Stimulated activated CD8-positive, alpha-beta memory T cell treated with anti-CD3 and anti-CD28 coated beads, Interleukin-12 subunit alpha, Interleukin-12 subunit beta, amount 100 ng/mL, for 24 hours (primary cell): ENCODE measurements at regions not wholly inside any gene's neighbourhood (a gene's known extent, or its start where the extent isn't known, plus 50 kb on each side); places are given as distances from the start of the nearest gene placed in this dataset.
"Not testable (repeated sequence)": the region's sequence is repeated elsewhere in the genome, so short reads cannot be mapped to it uniquely, and the experiment has no call there.

Source experiments
- DNase-seq: peaks from one replicate; pipeline ENCODE4 v3.0.0-alpha.2; 2020; ENCODE audit errors: extremely low read depth

DNA sequence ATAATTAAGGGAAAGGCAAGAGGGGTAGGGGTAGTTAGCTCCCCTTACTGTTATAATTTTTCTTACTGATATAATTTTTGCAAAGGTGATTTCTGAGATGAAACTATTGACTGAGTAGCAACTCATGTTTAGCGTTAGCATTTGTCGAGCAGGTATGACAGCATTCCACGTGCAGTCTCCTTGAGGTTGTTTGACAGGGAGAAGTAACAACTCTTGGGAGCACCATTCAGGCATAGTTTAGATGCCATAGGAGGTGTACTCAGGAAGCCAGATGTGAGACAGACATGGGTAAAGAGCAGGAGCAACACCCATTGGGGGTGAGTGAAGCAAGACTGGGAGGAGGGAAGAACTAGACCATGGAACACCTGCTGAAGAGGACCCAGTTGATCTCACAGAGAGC lies 96.6 kb upstream of the KLF6 start:
- no peak for DNase-seq

- no peak for DNase-seq
Observed at GRCh38 chr10:3879073-3879472, 94.1 kb upstream of the KLF6 start.

- DNase-seq: no peak
Observed at GRCh38 chr10:3877211-3878000, 92.4 kb upstream of the KLF6 start.

DNA sequence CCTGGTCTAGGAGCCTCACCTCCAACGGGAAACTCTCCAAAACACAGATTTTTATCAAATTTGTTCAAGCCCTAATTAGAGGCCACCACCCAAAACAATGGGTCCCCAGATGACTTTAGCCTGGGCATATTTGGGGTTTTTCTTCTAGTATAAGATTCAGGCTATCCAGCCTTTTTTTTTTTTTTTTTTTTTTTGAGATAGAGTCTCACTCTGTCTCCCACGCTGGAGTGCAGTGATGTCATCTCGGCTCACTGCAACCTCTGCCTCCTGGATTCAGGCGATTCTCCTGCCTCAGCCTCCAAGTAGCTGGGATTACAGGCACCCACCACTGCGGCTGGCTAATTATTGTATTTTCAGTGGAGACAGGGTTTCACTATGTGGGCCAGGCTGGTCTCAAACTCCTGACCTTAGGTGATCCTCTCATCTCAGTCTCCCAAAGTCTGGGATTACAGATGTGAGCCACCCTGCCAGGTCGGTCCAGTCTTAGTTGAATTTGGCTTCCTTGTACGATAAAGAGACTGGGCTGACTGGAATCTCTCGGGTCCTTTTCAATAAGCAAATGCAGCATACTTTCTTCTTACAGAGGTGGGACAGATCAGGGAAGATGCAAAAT lies 91.4 kb upstream of the KLF6 start:
- DNase-seq: no peak

- no peak for DNase-seq
Observed at GRCh38 chr10:3875842-3876235, 90.8 kb upstream of the KLF6 start.

DNA sequence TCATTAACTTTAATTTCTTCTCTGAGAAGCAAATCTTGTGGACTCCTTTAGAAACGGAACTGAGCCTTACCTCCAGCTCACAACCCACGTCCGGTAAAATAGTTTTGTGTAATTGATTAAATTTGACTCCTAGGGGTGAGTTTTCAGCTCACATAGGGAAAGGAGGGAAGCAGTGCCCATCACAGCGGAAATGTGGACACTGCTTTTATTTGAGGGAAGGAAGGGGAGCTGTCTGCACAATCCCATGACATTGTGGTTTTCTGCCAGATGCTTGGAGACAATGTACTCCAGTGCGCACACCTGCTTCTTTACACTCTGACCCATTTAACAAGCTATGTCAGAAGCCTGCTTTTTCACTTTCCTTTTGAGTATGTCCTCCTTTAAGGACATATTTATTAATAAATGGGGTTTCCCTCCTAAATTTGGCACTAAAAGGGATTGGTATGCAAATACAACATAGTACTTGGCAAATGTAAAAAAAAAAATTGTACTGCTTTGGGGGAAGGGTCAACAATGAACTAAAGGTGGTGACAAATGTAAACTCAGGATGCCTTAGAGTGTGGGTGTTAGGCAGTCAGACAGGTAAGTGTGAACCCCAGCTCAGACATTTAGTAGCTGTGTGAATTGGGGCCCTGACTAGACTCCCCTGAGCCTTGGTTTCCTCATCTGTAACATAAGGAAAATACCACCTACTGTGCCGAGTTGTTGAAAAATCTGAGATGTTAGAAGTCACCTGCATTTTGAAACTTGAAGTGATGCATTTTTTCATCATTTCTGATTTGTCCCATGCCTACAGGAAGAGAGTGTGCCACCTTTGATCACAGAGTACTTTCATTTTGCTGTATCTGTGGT lies 90.2 kb upstream of the KLF6 start:
- no peak for DNase-seq

- not testable (repeated sequence) for DNase-seq
Observed at GRCh38 chr10:3874610-3874989, 89.6 kb upstream of the KLF6 start.

- no peak for DNase-seq
Observed at GRCh38 chr10:3873728-3874461, 88.9 kb upstream of the KLF6 start.

GRCh38 chr10:3872712-3873329 lies 87.8 kb upstream of the KLF6 start:
- no peak for DNase-seq

DNA sequence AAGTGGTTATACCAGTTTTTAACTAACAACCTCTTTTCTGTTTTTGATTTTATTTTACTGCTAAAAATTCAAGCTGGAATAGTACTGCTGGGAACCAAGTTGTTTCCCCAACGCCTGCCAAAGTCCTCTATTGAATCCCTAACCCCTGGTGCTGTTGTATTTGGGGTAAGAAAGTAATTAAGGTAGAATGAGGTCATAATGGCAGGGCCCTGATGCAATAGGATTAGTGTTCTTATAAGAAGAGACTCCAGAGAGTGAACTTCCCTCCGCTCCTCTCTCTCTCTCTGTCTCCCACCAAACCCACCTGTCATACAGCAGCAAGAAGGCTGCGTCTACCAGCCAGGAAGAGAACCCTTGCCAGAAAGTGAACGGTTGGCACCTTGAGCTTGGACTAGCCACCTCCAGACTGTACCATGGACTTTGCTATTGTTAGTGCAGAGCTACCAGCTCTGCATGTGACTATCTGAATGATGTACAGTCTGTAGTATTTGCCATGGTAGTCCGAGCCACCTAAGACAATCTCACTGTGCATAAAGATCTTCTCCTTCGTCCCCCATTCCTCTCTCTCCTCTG lies 86.5 kb upstream of the KLF6 start:
- DNase-seq: no peak

GRCh38 chr10:3869036-3869435 lies 84.0 kb upstream of the KLF6 start:
- no peak for DNase-seq

- DNase-seq: no peak
Observed at GRCh38 chr10:3868271-3868664, 83.3 kb upstream of the KLF6 start.

DNA sequence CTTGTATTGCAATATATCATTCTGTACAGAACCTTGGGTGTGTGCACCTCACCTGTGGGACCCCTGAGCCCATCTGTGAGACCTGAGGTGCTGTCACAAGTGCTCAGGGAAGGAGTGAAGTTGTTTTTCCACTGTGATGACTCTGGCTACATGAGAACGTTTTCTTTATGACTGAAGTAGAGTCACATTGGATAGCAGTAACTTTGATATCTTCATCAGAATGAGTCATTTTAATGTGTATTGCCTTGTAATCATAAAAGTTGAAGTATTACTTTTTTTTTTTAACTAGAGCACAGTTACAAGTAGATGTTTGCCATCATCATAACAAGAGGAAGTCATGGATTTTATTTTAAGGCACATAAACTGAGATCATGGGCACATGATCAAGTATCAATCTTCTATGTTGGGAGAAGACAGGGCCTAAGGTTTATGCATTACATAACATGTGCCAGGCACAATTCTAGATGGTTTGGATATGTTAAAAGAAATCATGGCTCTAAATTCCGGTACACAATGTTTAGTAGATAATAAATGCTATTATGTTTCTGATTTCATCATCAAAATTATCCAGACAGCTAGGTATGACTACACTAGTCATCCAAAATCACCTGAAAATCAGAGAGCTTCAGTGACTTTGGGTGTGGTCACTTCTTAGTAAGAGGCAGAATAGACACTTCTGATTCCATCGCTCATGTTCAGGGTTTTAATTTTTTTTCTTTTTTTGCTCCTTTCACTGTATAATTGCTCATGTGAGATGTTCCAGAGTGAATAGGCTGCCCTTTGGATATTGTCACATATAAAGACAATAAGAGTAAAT lies 82.7 kb upstream of the KLF6 start:
- no peak for DNase-seq

- no peak for DNase-seq
Observed at GRCh38 chr10:3866332-3866731, 81.3 kb upstream of the KLF6 start.

GRCh38 chr10:3865565-3865964 lies 80.6 kb upstream of the KLF6 start:
- no peak for DNase-seq

- DNase-seq: no peak
Observed at GRCh38 chr10:3861795-3862194, 76.8 kb upstream of the KLF6 start.

DNA sequence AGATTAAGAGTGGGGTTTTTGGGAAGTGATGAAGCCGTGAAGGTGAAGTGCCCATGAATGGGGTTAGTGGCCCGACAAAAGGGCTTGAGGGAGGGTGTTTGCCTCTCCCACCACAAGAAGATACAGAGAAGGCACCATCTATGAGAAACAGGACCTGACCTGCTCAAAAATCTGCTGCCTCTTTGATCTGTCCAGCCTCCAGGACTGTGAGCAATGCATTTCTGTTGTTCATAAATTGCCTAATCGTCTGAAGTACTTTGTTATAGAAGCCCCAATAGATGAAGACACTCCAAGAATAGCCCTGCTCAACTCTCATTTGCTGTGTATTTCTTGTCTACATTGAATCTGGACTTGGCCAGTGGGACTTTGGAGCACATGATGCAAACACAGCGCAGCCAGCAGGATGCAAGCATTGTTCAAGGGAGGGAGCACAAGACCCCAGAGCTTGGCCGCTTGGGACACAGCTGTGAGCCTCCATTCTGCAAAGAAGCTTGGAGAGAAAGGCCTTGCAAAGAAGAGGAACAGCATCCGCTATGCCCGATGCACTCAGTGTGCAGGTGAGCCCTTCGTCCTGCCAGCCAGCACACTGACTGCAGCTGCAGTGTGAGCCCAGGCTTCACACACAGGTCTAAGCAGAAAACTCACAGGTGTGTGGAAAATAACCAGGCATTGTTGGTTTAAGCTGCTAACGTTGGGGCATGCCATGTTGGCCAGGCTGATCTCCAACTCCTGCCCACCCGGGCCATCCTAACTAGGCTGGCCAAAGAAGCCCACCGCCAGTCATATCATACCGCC lies 73.2 kb upstream of the KLF6 start:
- DNase-seq: no peak

DNA sequence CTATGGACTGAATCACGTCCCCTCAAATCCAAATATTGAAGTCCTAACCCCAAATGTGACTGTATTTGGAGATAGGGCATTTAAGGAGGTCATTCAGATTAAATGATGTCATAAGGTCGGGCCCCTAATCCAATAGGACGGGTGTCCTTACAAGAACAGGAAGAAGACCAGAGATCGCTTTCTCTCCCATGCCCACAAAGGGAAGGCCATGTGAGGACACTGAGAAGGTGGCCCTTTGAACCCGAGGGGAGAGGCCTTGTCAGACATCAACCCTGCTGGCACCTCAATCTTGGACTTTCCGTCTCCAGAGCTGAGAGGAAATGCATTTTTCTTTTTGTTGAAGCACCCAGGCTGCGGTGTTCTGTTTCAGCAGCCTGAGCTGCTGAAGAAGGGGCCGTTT lies 72.3 kb upstream of the KLF6 start:
- no peak for DNase-seq

GRCh38 chr10:3856593-3856992 lies 71.6 kb upstream of the KLF6 start:
- DNase-seq: no peak
